GM19035 (cell line): ENCODE measurements at regions not wholly inside any gene's neighbourhood (a gene's known extent, or its start where the extent isn't known, plus 50 kb on each side); places are given as distances from the start of the nearest gene placed in this dataset.

Source experiments
- ATAC-seq: cut with Tn5 transposase; IDR thresholded peaks from one replicate; pipeline ENCODE4 v1.9.1; 2021; ENCODE audit not compliant: unreplicated experiment

DNA sequence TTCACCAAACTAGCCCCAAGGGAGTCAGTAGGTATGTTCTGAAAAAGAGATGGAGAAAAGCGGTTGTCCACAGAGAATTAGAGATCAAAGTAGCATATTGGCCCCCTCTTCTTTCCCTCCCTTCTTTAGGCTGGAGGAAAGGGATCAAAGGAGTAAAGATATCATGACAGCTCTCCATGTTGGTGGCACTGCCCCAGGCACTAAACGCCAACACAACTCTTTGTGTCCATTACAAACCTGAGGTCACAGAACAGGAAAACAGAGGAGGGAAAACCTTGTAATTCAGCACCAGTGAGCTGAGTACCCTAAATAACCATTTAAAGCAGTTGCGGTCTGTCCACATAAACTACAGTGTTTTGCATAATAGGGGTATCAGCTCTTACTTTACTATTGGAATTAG, 113.0 kb upstream of the TFAP2D start:
- ATAC-seq = no peak

DNA sequence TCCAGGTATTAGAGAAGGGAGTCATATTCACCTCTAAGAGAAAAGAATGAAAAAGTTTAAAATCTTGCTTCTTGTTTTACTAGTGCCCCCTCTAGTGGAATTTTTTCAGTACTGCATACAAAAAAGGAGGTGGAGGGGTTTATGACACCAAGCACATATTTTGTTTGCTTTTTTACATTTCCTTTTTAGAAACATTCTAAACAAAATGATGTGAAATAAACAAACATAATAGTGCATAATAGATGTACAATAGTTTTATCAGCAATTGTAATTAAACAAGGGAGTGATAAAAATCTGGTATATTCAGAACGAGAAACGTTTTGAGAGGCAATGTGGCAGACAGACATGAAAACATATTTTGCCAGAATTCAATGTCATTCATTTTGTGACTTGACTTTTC, 111.0 kb upstream of the TFAP2D start:
- peak; percentile 63 for ATAC-seq

- ATAC-seq = no peak
These were observed 104.9 kb upstream of the TFAP2D start for GRCh38 chr6:50608421-50608820.

GRCh38 chr6:50610562-50610961, 102.8 kb upstream of the TFAP2D start:
- ATAC-seq = no peak

DNA sequence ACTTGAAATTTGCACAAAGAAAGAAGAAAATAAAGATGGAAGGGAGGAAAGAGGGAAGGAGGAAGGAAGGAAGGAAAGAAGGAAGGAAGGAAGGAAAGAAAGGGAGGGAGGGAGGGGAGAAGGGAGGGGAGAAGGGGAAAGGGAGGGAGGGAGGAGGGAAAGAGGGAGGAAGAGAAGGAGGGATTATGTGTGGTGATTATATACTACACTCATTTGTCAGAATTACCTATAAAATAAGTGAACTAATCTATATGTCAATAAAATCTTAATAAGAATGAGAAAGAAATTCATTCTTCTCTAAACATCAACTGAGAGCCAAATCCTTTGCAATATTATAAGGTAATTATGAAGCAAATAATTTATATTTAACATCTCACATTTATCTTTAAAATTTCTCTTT, 77.9 kb upstream of the TFAP2D start:
- no peak for ATAC-seq

- no peak for ATAC-seq
These were observed 76.1 kb upstream of the TFAP2D start for GRCh38 chr6:50637267-50637666.

DNA sequence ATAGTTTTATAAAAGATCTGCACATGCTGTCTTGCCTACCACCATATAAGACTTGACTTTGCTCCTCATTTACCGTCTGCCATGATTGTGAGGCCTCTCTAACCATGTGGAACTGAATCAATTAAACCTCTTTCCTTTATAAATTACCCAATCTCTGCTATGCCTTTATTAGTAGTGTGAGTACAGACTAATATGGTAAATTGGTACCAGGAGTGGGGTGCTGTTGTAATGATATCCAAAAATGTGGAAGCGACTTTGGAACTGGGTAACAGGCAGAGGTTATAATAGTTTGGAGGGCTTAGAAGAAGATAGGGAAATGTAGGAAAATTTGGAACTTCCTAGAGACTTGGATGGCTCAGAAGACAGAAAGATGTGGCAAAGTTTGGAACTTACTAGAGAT, 64.2 kb upstream of the TFAP2D start:
- ATAC-seq = no peak

DNA sequence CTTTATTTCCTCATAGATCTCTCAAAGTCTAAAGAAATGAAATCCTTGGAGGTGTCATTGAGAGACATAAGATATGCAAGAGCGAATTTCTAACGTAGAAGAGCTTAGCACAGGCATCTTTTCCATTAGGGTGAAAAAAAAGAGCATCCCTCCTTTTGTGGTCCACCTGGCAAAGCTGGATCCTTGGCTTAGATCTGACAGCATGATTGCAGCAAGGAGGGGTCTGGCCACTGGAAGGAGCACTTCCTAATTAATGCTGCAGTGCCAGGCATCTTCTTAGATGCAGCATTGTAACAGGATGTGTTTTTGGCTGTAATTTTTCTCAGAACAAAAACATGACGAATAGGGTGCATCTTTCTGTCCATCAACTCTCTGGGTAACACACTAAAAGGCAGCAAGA, 60.1 kb upstream of the TFAP2D start:
- ATAC-seq = no peak

DNA sequence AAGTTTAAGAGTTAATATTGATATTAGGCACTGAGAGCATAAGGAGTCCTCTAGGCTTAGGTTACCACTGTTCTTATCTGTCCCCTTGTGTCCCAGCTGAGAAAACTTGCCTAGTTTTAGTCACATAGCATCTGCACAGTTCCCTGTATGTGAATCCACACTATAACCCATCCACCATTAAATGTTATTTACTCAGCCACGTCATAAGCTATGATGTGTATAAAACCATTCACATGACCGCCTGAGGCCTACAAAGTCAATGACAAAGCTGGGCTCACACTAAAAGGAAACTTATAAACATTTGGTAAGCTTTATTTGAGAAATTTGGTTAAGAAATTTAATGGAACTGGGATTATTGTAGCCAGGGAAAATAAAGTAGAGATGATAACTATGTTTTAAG, 59.2 kb upstream of the TFAP2D start:
- ATAC-seq = no peak

DNA sequence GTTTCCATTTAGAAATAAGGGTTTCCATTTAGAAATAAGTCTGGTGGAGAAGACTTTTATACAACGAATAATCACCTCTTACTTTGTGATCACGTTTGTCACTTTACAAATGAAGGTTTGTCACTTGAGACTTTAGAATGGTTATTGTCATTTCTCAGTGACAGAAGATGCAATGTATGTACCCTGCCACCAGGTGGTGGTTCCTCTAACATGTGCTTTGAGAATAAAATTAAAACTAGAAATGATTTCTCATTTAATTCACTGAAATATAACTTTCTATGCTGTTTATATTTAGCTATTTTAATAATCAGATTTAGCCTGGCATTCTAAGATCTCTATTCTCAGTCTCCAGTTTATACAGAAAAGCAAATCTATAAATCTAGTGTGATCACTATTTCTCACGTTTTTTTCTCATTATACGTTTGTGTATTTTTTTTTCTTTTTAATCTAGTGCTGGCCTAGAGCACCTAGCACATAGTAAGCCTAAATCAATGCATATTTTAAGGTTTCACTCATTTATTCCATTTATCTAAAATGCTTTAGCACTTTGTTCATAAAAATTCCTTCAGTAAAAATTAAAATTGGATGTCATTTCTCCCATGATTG, 57.4 kb upstream of the TFAP2D start:
- ATAC-seq = peak; percentile 86

GRCh38 chr6:50657513-50657912, 55.8 kb upstream of the TFAP2D start:
- no peak for ATAC-seq

- ATAC-seq = no peak
These were observed 54.8 kb upstream of the TFAP2D start for GRCh38 chr6:50658561-50658960.

GRCh38 chr6:50661636-50662035, 51.7 kb upstream of the TFAP2D start:
- no peak for ATAC-seq
